NCI-H2107 treated with DMSO at 0.1 percent for 48 hours (cell line): ENCODE measurements at regions not wholly inside any gene's neighbourhood (a gene's known extent, or its start where the extent isn't known, plus 50 kb on each side); places are given as distances from the start of the nearest gene placed in this dataset.

ENCODE experiments used
- DNase-seq: peaks from one replicate; lab custom pipeline; 2025; ENCODE audit not compliant: unreplicated experiment; lab: John Stamatoyannopoulos, UW

GRCh38 chr7:112886208-112886607 lies 96.0 kb upstream of the TMEM168 start:
- no peak for DNase-seq

- DNase-seq = no peak
These were observed 92.8 kb upstream of the TMEM168 start for GRCh38 chr7:112882991-112883390.

GRCh38 chr7:112882511-112882910 lies 92.3 kb upstream of the TMEM168 start:
- no peak for DNase-seq

- no peak for DNase-seq
These were observed 91.8 kb upstream of the TMEM168 start for GRCh38 chr7:112882022-112882421.

- DNase-seq = no peak
These were observed 90.7 kb upstream of the TMEM168 start for GRCh38 chr7:112880818-112881418.

- no peak for DNase-seq
These were observed 87.7 kb upstream of the TMEM168 start for GRCh38 chr7:112877691-112878460.

- no peak for DNase-seq
These were observed 86.7 kb upstream of the TMEM168 start for GRCh38 chr7:112876877-112877276.

- DNase-seq = no peak
These were observed 84.7 kb upstream of the TMEM168 start for GRCh38 chr7:112874909-112875308.

GRCh38 chr7:112873831-112874553 lies 83.8 kb upstream of the TMEM168 start:
- no peak for DNase-seq

GRCh38 chr7:112869111-112869774 lies 79.0 kb upstream of the TMEM168 start:
- DNase-seq = no peak

- DNase-seq = no peak
These were observed 78.4 kb upstream of the TMEM168 start for GRCh38 chr7:112868609-112869008.

- DNase-seq = no peak
These were observed 76.2 kb upstream of the TMEM168 start for GRCh38 chr7:112866424-112866823.

GRCh38 chr7:112864380-112864779 lies 74.2 kb upstream of the TMEM168 start:
- no peak for DNase-seq

- no peak for DNase-seq
These were observed 68.6 kb upstream of the TMEM168 start for GRCh38 chr7:112858838-112859237.

GRCh38 chr7:112855227-112855626 lies 65.0 kb upstream of the TMEM168 start:
- no peak for DNase-seq

- no peak for DNase-seq
These were observed 64.0 kb upstream of the TMEM168 start for GRCh38 chr7:112854169-112854568.

GRCh38 chr7:112853422-112853821 lies 63.2 kb upstream of the TMEM168 start:
- DNase-seq = no peak

GRCh38 chr7:112843151-112843550 lies 53.0 kb upstream of the TMEM168 start:
- no peak for DNase-seq
